ENCODE measurements at regions not wholly inside any gene's neighbourhood (a gene's known extent, or its start where the extent isn't known, plus 50 kb on each side); places are given as distances from the start of the nearest gene placed in this dataset.
"Not testable (repeated sequence)": the region's sequence is repeated elsewhere in the genome, so short reads cannot be mapped to it uniquely, and the experiment has no call there.

DNA sequence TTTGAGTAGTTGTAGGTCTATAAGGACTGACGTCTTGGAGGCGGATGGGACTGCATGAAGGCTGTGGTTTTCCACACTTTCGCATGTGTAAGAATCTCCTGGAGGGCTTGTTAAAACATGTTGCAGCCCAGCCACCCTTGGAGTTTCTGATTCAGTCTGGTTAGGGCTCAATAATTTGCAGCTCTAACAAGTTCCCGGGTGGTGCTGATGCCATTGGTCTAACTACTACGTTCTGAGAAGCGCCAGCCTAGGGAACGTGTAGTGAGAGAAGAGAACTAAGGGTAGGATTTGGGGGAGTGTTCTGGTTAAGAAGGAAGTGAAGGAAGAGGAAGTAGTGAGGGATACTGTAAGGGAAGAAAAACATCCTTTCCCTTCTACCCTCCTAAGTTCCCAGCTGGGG is 138.9 kb downstream of the LARP7 start:
- DNase-seq (ENCODE audit: low spot score) = no peak

DNA sequence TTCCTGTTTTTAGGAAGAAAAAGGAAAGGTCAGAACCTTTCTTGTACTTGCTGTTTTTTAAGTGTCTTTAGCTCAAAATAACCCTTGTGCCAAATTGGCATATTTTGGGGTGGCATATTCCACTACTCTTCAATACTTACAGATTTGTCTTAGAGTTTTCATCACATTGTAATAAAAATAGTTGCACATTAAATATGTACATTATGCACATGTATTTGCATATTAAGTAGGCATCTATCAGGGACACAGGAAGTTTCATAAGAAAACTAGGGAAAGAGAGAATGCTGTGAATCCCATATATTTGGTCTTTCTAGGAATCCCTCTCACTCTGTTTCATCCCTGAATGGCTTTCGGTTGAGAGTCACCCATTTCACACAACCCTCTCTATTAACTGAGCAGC is 139.6 kb downstream of the LARP7 start:
- DNase-seq (ENCODE audit: low spot score) = no peak

DNA sequence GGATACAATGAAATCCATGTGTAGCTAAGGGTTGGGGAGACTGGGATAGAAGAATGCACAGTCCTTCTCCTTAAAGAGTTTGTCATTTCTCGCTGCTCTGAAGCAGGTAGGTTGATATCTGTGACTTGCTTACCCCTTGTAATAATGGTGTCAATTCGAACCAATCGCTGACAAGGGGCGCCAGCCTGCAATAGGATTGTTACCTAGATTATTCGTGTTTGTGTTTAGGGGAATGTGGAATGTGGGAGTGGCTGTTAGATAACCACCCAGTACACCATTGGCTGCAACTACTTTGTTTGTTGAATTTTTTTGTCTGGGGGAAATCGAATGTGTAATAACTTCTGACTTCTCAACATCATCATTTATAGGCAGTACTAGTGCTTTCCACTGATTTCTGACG is 141.6 kb downstream of the LARP7 start:
- no peak for DNase-seq (ENCODE audit: low spot score)

DNA sequence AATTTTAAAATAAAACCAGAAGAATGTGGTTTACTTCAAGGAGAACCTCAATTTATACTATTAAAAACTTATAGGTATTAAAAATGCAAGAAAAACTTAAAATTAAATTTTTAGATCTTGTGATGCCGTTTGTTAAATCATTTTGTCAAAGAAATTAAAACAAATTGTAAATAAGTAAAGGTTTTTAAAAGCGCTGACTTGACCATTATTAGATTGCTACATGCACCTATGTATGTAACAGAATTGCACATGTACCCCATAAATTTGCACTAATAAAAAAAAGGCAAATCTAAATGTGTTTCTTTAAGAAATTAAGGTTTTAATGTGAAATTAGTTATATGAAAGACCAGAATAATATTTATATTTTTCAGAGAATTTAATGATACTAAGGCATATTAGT is 156.1 kb downstream of the LARP7 start:
- DNase-seq (ENCODE audit: low spot score) = no peak

DNA sequence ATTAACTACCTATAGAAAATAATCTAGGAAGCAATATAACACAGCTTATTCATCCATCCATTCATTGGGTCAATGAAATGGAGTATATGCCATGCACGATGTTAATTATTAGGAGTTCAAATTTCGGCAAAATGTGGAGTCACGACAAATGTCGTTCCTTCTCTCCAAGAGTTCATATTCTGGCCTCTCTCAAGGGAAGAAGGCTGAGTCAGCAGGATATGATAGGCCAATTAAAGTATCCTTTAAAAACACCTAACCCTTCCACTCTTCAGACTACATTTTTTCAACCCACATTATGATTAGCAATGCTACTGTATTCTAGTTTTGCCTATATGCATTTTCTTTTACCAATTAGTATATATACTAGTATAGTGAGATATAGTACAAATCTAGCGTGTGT is 163.1 kb downstream of the LARP7 start:
- DNase-seq (ENCODE audit: low spot score) = no peak

DNA sequence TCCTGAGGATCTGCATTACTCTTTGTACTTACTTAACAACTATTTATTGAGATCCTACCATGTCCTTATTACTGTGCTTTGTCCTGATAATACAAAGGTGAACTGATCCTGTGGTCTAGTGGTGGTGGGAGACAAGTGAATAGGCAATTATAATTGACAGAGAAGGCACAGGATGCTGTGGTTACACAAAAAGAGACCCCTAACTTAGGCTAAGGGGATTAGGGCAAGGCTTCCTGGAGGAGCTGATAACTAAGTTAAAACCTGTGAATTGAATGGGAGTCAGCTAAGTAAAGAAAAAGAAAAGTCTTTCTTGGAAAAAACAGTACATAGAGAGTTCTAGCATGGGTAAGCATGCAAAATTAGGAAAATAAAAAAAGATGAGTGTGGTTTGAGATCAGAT is 164.4 kb downstream of the LARP7 start:
- no peak for DNase-seq (ENCODE audit: low spot score)

DNA sequence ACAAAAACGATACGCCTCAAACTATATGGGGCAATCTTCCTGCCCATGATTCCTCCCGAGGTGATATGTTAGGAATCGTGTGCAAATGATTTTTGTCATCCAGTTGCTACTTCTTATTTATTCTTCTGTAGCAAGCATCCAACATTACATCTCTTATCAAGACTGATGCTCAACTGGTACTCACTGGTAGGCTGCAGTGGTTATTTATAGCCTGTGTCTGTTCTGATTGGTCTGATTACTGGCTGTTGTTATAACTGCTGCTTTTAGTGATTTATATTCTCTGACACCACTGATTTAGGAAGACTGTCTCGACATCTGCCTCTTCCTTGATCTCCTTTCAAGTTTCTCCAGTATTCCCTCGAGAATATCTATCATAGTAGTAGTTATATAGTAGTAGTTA is 165.8 kb downstream of the LARP7 start:
- DNase-seq (ENCODE audit: low spot score) = no peak

DNA sequence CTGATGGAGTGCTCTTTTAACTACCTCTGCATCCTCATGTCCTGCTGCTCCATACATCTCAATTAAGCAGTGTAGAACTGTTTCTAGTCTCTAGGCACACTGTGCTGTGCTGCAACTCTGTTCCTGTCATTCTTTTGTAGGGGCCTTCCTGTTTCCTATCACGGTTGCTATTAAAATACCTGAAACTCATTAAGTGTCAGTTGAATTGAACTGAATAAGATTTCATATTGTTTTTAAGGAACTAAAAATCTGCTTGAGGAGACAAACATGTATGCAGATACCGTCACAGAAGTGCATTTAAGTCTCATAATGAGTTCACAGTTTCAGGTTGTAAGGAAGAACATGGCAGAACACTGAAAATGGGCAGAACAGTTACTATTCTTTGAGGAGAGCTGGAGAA is 170.1 kb downstream of the LARP7 start:
- DNase-seq (ENCODE audit: low spot score) = no peak

DNA sequence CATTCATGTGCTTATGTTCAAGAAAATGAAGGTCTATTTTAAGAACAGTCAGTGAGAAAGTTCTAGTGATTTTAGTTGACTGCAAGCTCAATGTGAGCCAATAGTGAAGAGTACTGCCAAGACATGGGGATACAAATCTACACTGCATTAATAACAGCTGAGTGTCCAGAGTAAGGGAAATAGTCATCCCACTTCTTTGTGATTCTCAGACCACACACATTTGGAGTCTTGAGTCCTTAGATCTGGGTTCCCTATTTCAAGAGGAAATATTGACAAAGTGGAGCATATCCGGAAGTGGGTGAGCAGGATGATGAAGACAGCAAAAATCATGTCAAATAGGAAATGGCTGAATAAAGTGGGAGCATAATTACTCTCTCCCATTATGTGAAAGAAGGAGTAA is 171.1 kb downstream of the LARP7 start:
- no peak for DNase-seq (ENCODE audit: low spot score)

DNA sequence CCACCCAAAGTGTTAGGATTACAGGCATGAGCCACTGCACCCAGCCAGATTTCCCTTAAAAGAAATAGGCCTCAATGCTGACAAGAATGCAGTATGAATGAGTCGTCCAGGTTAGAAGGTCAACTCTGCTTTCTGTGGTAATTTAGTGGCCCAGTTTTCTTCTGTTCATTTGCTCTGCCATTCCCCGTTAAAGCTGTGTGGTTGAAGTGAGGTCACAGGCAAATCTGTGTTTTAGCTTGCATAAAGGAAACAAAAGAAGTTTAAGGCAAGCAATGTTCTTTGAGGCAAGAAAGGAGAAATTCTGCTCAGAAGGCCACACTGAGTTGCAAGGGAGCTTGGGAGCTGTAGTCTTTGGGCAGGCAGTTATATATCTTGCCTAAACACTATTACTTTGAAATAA is 176.8 kb downstream of the LARP7 start:
- DNase-seq (ENCODE audit: low spot score) = no peak

DNA sequence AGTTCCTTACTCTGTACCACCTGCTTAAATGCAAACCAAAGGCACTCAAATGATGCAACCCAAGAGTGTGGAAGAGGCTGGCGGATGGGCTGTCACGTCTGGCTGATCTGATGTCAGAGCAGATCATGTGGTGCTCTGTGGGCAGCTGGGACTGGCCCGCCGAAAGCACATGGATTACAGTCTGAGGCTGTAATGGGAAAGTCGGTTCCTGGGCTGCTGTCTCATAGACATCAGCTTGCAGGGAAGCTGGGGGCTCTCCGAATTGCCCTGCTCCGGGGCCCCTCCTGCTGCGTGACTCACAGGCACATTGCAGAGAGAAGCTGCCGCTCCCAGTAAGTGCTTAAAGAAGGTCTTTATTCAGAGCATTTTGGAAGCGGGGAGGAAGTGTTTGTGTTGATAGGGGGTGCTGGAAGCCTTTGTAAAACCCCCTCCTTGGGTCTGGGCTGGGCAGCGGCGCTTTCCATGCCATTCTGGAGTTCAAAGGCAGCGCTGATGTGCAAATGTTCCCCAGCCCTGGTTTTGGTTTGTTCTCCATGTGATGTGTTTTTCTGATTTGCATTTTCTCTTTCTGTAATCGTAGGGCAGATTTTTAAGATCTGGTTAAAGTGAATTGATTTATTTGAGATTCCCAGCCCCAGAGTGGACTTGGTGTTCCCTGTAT is 181.1 kb downstream of the LARP7 start:
- no peak for DNase-seq (ENCODE audit: low spot score)

DNA sequence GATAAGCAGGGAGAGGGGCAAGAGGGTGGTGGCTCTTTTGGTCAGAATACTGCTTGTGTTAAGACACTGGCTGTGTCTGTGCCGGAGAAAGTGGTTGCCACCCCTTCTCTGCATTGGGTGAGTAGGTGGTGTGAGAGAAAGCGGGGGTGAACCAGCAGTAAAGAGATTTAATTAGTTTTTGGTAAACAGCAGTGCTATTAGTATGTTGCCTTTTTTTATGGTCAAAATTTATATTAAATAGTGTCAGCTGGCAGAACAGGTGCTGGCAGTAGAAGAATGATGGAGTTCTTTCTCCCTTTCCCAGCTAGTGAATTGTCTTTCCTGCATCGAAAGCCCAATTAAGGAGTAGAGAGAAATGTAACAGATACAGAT is 181.6 kb downstream of the LARP7 start:
- DNase-seq (ENCODE audit: low spot score) = no peak

DNA sequence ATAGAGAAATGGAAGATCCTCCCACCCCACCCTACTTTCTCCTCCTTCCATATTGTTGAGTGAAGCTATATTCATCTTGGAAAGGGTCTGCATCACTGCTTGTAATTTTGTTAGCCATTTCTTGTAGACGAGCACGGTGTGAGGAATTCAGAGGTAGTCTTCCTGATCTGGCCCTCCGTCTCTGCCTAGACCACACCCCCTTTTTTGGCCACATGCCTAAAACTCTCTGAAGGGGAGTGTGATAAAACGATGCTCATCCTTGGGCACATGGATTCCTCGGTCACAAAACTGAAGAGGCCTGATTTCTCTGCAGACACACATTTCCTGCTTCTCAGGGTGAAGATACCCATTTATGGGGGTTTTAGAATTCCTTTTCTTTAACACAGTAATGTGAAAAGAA is 182.8 kb downstream of the LARP7 start:
- DNase-seq (ENCODE audit: low spot score) = no peak

DNA sequence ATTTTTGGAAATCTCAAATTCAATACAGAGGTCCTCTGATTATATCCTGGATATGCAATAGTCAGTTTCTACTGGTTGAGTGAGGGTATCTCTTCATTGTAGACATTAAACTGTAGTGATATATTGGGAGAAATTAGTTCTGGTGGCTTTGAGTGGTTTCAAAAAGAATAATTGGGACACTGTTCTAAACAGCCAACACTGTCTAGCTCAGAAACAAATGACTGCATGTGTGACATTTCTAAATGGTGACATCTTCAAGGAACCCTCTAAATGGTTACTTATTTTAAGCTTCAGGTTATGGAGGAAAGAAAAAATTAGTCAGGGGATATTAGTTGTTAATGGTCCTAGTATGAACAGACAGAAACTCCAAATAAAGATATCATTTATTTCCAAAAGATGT is 186.2 kb downstream of the LARP7 start:
- no peak for DNase-seq (ENCODE audit: low spot score)

DNA sequence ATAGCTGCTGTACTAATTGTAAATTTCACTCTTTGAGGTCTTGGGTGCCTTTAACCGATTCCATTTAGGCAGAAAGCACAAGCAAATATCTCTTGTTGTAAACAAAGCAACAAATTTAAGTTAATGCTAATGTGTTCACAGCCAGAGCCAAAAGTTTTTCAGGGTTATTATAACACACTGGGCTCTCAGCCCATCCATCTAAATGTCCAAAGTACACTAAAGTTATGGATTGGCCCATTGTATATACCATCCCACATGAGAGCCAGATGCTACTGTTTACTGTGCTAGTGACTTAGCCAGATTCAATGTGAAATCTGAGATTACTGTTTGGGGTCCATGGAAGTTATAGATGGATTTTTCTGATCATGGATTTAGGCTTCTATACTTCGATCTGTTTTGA is 186.7 kb downstream of the LARP7 start:
- DNase-seq (ENCODE audit: low spot score) = no peak

DNA sequence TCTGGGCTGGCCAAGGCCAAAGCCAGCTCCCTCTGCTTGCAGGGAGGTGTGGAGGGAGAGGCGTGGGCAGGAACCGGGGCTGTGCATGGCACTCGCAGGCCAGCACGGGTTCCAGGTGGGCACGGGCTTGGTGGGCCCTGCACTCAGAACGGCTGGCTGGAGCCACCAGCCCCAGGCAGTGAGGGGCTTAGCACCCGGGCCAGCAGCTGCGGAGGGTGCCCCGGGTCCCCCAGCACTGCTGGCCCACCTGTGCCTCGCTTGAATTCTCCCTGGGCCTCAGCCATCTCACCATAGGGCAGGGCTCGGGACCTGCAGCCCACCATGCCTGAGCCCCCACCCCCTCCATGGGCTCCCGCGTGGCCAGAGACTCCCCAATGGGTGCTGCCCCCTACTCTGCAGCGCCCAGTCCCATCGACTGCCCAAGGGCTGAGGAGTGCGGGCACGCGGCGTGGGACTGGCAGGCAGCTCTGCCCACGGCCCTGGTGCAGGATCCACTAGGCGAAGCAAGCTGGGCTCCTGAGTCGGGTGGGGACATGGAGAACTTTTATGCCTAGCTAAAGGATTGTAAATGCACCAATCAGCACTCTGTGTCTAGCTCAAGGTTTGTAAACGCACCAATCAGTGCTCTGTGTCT is 193.9 kb downstream of the LARP7 start:
- DNase-seq (ENCODE audit: low spot score) = no peak

DNA sequence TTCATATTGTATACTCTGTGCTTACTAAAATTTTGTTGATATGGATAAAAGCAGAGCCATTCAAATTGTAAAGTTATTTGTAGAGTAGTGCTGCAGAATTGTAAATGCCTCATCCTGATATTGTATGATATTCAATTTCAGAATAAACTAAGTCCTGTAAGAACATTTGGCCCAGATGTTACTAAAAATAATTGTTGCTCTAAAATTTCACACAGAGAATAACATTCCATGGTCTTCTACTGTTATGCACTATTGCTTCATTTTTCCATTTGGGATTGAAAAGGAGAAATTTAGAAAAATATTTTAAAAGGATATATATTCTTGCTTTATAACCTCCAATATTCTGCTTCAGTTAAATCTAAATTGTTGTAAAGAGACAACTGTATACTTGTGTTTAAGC is 195.6 kb downstream of the LARP7 start:
- DNase-seq (ENCODE audit: low spot score) = no peak

DNA sequence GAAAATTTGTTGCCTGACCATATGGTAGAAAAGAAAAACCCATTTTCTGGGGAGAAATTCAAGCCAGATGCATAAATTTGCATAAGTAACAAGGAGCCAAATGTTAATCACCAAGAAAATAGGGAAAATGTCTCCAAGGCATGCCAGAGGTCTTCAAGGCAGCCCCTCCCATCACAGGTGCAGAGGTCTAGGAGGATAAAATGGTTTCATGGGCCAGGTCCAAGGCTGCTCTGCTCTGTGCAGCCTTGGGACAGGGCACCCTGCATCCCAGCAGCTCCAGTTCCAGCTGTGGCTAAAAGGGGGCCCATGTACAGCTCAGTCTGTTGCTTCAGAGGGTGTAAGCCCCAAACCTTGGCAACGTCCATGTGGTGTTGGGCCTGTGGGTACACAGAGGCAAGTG is 200.0 kb downstream of the LARP7 start:
- DNase-seq (ENCODE audit: low spot score) = no peak

DNA sequence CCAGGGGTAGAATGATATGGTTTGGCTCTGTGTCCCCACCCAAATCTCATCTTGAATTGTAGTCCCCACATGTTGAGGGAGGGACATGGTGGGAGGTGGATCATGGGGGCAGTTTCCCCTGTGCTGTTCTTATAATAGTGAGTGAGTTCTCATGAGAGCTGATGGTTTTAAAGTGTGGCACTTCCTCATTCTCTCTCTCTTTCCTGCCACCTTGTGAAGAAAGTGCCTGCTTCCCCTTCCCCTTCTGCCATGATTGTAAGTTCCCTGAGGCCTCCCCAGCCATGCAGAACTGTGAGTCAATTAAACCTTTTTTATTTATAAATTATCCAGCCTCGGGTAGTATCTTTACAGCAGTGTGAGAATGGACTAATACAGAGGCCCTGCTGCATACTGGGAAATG is 201.1 kb downstream of the LARP7 start:
- not testable (repeated sequence) for DNase-seq (ENCODE audit: low spot score)

DNA sequence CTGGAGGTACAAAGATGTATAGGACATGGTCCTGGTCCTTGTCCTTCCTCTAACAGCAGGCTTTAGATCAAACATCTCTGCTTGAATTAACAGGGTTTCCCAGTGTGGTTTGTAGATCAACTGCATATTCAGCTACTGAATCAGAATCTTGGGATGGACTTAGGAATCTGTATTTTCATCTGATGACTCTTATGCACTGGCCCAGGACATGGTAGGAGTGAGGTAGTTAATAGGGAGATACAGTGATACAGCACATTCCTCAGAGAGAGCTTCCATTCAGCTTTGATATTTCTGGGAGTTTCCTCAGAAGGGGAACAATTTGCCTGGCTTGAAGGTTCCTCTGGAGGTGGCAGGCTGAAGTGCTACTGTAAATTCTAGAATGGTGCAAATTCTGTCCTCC is 203.1 kb downstream of the LARP7 start:
- no peak for DNase-seq (ENCODE audit: low spot score)

DNA sequence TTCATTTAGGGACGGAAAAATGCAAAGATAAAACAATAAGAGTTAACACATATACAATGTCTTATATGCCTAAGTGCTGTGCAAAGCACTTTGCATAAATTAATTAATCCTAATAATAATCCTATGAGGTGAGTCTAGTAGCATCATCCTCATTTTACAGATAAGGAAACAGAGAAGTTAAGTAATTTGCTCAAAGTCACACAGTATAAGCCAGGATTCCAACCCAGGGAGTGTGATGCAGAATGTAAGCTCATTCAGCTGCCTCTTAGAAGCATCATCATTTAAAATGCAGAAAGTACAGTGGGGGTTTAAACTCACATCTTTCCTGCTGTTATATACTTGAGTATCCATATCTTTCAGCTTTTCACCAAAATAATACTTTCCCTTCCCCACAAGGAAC is 203.7 kb downstream of the LARP7 start:
- no peak for DNase-seq (ENCODE audit: low spot score)

DNA sequence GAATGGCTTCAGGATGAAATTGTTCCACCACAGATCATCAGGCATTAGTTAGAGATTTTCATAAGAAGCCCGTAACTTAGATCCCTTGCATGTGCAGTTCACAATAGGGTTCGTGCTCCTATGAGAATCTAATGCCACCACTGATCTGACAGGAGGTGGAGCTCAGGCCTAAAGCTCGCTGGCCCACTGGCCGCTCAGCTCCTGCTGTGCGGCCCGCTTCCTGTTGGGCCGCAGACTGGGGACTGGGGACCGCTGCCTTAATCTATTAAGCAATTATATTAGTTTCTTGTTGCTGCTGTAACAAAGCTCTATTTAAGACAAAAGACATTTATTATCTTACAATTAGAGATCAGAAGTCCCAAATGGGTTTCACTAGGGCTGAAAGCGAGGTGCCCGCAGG is 205.6 kb downstream of the LARP7 start:
- DNase-seq (ENCODE audit: low spot score) = no peak

DNA sequence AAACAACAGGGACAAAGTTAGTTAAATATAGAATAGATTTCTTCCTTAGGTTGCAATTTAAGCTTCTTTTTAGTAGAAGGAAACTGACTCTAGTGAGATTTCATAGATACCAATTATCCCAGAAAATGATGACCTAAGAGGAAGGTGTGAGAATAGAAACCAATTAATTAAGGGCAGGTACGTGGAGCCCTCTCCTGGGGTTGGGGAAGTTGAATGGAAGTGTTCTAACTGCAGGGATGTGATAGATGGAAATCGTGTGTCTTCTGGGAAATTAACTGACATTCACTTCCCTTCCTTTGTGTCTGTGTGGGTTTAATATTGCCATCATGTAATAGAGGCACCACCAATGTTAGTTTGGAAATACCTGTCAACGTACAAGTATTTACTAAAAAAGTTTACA is 204.1 kb upstream of the ANK2 start:
- no peak for DNase-seq (ENCODE audit: low spot score)

DNA sequence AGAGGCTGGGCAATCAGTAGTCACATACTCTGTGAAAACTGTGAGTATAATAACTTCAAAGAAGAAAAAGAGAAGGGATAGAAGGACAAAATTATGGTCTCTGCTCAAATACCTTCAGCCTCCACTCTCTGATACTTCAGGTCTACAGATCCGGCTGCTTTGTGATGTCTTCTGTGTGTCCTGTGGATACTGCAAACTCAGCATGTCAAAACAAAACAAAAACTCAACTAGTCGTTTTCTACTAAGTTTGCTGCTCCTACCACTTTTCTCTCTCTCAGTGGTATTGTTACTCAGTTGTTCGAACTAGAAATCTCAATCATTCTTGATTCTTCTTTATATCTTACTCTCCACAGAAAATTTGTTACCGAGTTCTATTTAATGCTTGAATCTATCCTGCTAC is 202.4 kb upstream of the ANK2 start:
- DNase-seq (ENCODE audit: low spot score) = no peak

DNA sequence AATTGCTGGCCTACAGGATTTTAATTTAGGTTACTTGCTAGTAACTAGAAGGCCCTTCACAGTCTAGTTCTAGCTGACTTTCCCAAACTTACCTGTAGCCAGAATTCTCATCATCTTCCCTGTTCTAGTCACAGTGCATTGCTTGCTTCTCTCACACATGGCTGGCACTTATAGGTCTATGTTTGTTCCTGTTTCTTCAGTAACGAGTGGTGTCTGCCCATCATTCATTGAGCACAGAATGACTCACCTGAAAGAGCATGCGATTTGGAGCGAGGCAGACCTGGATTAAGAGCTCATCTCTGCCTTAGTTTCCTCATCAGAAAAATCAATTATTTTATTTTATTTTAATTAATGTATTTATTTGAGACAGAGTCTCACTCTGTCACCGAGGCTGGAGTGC is 201.7 kb upstream of the ANK2 start:
- no peak for DNase-seq (ENCODE audit: low spot score)

Measured in CD4-positive, alpha-beta T cell treated with Interleukin-2 at 100 ng/mL for 4 hours (primary cell).